ENCODE measurements at regions not wholly inside any gene's neighbourhood (a gene's known extent, or its start where the extent isn't known, plus 50 kb on each side); places are given as distances from the start of the nearest gene placed in this dataset.

DNA sequence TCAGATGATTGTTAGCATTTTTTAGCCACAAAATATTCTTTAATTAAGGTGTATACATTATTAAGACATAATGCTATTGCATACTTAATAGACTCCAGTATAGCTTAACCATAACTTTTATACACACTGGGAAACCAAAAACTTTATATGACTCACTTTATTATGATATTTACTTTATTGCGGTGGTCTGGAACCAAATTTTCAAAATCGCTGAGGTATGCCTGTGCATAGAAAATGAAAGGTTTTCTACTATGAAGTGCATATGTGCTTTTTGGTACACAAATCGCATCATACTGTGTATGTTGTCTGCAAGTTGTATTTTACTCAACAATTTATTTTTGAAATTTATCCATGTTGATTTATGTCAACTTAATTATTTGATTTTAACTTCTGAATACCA lies 875.1 kb downstream of the SLC4A3 start:
- ChIA-PET POLR2A (no interaction called here), CTCF (no interaction called here)
- BruUV-seq (replicated peaks) = no TSS peak
- Mint-ChIP-seq H3K27ac (ENCODE audit: low read depth, unreplicated experiment) (no peak overlapping the region), H3K36me3 (ENCODE audit: insufficient read depth, unreplicated experiment) (no peaks in the 10 kb centered on the region), H3K9me3 (ENCODE audit: unreplicated experiment) (no peaks in the 10 kb centered on the region), H3K27me3 (ENCODE audit: insufficient read depth, unreplicated experiment) (no peaks in the 10 kb centered on the region), H3K4me3 (ENCODE audit: unreplicated experiment) (no peak overlapping the region), H3K4me1 (ENCODE audit: insufficient read depth, unreplicated experiment) (peaks cover 25% of the 10 kb centered on the region)
- TF ChIP-seq CTCF (IDR thresholded peaks at IDR 0.05; ENCODE audit: unreplicated experiment) = no peak
- no peak for DNase-seq (ENCODE audit: unreplicated experiment)
- intact Hi-C loops (cut with micrococcal nuclease) = no loop called here

GRCh38 chr2:220503431-220503830 lies 876.0 kb downstream of the SLC4A3 start:
- no TSS peak for BruUV-seq (replicated peaks)

DNA sequence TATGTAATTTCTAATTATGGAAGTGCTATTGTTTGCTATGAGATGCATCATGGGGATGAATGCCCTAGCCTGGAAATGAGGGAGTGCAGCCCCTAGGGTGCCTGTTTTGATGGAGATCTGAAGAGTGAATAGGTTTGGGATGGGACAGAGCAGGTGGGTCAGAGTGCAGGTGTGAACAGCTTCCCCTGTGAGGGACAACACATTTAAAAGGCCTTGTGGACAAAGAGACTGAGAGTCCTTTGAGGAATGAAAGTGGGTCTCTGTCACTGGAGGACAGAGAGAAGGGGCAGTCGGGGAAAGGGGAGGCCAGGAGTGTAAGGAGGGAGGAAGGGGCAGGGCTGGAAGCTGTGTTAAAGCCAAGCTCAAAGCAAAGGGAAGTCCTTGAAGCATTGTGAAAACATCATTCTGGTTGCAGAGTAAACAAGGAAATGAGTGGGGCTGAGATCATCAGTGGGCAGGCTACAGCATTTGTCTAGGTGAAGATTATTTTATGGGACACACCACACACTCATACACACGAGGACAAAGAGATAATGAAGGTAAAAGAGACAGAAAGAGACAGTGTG lies 877.6 kb downstream of the SLC4A3 start:
- BruUV-seq (replicated peaks) = no TSS peak
- Mint-ChIP-seq H3K27ac (ENCODE audit: low read depth, unreplicated experiment) (peak overlapping the region; percentile 28), H3K4me3 (ENCODE audit: unreplicated experiment) (no peak overlapping the region), H3K9me3 (ENCODE audit: unreplicated experiment) (no peaks in the 10 kb centered on the region), H3K27me3 (ENCODE audit: insufficient read depth, unreplicated experiment) (no peaks in the 10 kb centered on the region), H3K4me1 (ENCODE audit: insufficient read depth, unreplicated experiment) (peaks cover 19% of the 10 kb centered on the region), H3K36me3 (ENCODE audit: insufficient read depth, unreplicated experiment) (no peaks in the 10 kb centered on the region)
- intact Hi-C loops (cut with micrococcal nuclease) = no loop called here
- ChIA-PET CTCF (interaction anchor here (0.7 kb wide), 1 partner anchor 806 kb away, joined by 3 read pairs; no protein-coding TSS in a partner anchor), POLR2A (interaction anchor here (1.0 to 1.6 kb wide), 3 partner anchors 9 to 19 kb away, joined by 3 to 7 read pairs (median 3); no protein-coding TSS in a partner anchor)
- TF ChIP-seq CTCF (IDR thresholded peaks at IDR 0.05; ENCODE audit: unreplicated experiment) = no peak
- peak; percentile 38 for DNase-seq (ENCODE audit: unreplicated experiment)

More at GRCh38 chr2:220503431-220503830, 876.0 kb downstream of the SLC4A3 start:
- Mint-ChIP-seq H3K36me3 (ENCODE audit: insufficient read depth, unreplicated experiment) (no peaks in the 10 kb centered on the region), H3K9me3 (ENCODE audit: unreplicated experiment) (no peaks in the 10 kb centered on the region), H3K4me3 (ENCODE audit: unreplicated experiment) (no peak overlapping the region), H3K27me3 (ENCODE audit: insufficient read depth, unreplicated experiment) (no peaks in the 10 kb centered on the region), H3K4me1 (ENCODE audit: insufficient read depth, unreplicated experiment) (peaks cover 25% of the 10 kb centered on the region), H3K27ac (ENCODE audit: low read depth, unreplicated experiment) (no peak overlapping the region)
- ChIA-PET POLR2A (no interaction called here), CTCF (interaction anchor here (0.6 to 0.9 kb wide), 2 partner anchors 11 to 307 kb away, joined by 3 read pairs; no protein-coding TSS in a partner anchor)
- intact Hi-C loops (cut with micrococcal nuclease) = no loop called here
- no peak for DNase-seq (ENCODE audit: unreplicated experiment)
- TF ChIP-seq CTCF (IDR thresholded peaks at IDR 0.05; ENCODE audit: unreplicated experiment) = no peak

GRCh38 chr2:220506466-220506865 lies 879.0 kb downstream of the SLC4A3 start:
- TF ChIP-seq CTCF (IDR thresholded peaks at IDR 0.05; ENCODE audit: unreplicated experiment) = no peak
- no peaks in the 10 kb centered on the region for H3K36me3 Mint-ChIP-seq (ENCODE audit: insufficient read depth, unreplicated experiment)
- intact Hi-C loops (cut with micrococcal nuclease) = no loop called here
- peaks cover 19% of the 10 kb centered on the region for H3K4me1 Mint-ChIP-seq (ENCODE audit: insufficient read depth, unreplicated experiment)
- BruUV-seq (replicated peaks) = no TSS peak
- no peaks in the 10 kb centered on the region for H3K9me3 Mint-ChIP-seq (ENCODE audit: unreplicated experiment)
- no peak for DNase-seq (ENCODE audit: unreplicated experiment)
- POLR2A ChIA-PET = interaction anchor here (0.6 kb wide), 1 partner anchor 485 kb away, joined by 3 read pairs; no protein-coding TSS in a partner anchor
- H3K27ac Mint-ChIP-seq (ENCODE audit: low read depth, unreplicated experiment) = peak overlapping the region; percentile 52
- CTCF ChIA-PET = no interaction called here
- H3K4me3 Mint-ChIP-seq (ENCODE audit: unreplicated experiment) = no peak overlapping the region
- H3K27me3 Mint-ChIP-seq (ENCODE audit: insufficient read depth, unreplicated experiment) = no peaks in the 10 kb centered on the region
